GM04503 (cell line): ENCODE measurements at regions not wholly inside any gene's neighbourhood (a gene's known extent, or its start where the extent isn't known, plus 50 kb on each side); places are given as distances from the start of the nearest gene placed in this dataset.

Experiments
- DNase-seq: peaks from one replicate; pipeline ENCODE4 v3.0.0-alpha.2; 2012; ENCODE audit warnings: low read depth

GRCh38 chr21:27768046-27768637 lies 801.3 kb upstream of the ADAMTS5 start:
- DNase-seq, result peak; percentile 31

- DNase-seq, result no peak
Measured at GRCh38 chr21:27764056-27764455, 797.2 kb upstream of the ADAMTS5 start.

- no peak for DNase-seq
Measured at GRCh38 chr21:27761623-27762022, 794.7 kb upstream of the ADAMTS5 start.

GRCh38 chr21:27759820-27760219 lies 792.9 kb upstream of the ADAMTS5 start:
- DNase-seq, result no peak

- no peak for DNase-seq
Measured at GRCh38 chr21:27759091-27759659, 792.3 kb upstream of the ADAMTS5 start.

GRCh38 chr21:27756191-27756590 lies 789.3 kb upstream of the ADAMTS5 start:
- no peak for DNase-seq

GRCh38 chr21:27743971-27744564 lies 777.2 kb upstream of the ADAMTS5 start:
- no peak for DNase-seq

GRCh38 chr21:27741736-27742135 lies 774.8 kb upstream of the ADAMTS5 start:
- DNase-seq, result no peak

- no peak for DNase-seq
Measured at GRCh38 chr21:27740084-27740483, 773.2 kb upstream of the ADAMTS5 start.

- DNase-seq, result no peak
Measured at GRCh38 chr21:27739187-27739586, 772.3 kb upstream of the ADAMTS5 start.

GRCh38 chr21:27735699-27736098 lies 768.8 kb upstream of the ADAMTS5 start:
- no peak for DNase-seq

- DNase-seq, result peak; percentile 58
Measured at GRCh38 chr21:27734146-27734545, 767.3 kb upstream of the ADAMTS5 start.

- no peak for DNase-seq
Measured at GRCh38 chr21:27725916-27726315, 759.0 kb upstream of the ADAMTS5 start.

GRCh38 chr21:27722095-27722494 lies 755.2 kb upstream of the ADAMTS5 start:
- no peak for DNase-seq

GRCh38 chr21:27721675-27722074 lies 754.8 kb upstream of the ADAMTS5 start:
- no peak for DNase-seq

GRCh38 chr21:27719226-27719625 lies 752.3 kb upstream of the ADAMTS5 start:
- no peak for DNase-seq

GRCh38 chr21:27715131-27715530 lies 748.2 kb upstream of the ADAMTS5 start:
- DNase-seq, result no peak

GRCh38 chr21:27713154-27714109 lies 746.5 kb upstream of the ADAMTS5 start:
- no peak for DNase-seq

GRCh38 chr21:27704567-27705166 lies 737.8 kb upstream of the ADAMTS5 start:
- DNase-seq, result no peak

- DNase-seq, result peak; percentile 34
Measured at GRCh38 chr21:27703791-27704190, 736.9 kb upstream of the ADAMTS5 start.

- peak; percentile 42 for DNase-seq
Measured at GRCh38 chr21:27700974-27701614, 734.2 kb upstream of the ADAMTS5 start.

GRCh38 chr21:27695246-27695645 lies 728.4 kb upstream of the ADAMTS5 start:
- no peak for DNase-seq
